NCI-H2029 (cell line): ENCODE measurements at regions not wholly inside any gene's neighbourhood (a gene's known extent, or its start where the extent isn't known, plus 50 kb on each side); places are given as distances from the start of the nearest gene placed in this dataset.
"Not testable (repeated sequence)": the region's sequence is repeated elsewhere in the genome, so short reads cannot be mapped to it uniquely, and the experiment has no call there.

Experiments used
- DNase-seq: peaks from one replicate; lab custom pipeline; 2025; lab: John Stamatoyannopoulos, UW

DNA sequence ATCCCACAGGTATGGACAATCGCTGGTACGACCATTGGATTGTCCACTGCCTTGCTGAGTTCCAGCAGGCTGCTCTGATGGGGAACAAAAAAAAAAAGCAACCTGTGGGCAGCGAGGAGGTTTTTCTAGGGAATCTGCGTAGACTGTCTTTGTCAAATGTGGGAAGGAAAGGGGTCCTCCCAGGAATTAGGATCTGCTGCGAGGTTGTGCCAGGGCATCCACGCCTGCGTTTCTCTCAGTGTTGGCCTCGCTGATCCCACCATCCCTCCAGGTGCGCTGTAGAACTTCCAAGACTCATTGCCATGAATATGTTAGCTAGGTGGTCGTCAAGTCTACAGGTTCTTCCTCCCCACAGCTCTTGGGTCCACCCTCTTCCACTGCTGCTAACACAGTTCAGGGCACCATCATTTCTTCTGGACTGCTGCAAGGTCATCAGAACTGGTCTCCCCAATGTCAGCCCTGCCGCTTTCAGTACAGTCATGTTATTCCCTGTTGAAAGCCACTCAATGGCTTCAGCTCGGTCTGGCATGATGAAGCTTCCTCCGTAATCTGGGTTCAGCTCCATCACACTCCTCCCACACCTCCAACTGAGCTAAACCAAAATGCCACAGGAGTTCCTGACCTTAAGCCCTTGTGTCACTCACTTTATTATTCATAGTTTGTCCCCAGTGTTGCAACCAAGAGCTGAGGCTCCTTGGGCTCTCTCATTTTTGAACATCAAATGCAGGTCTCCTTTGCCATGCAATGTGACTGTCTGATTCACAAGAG, 79.5 kb upstream of the DMRT1 start:
- no peak for DNase-seq

DNA sequence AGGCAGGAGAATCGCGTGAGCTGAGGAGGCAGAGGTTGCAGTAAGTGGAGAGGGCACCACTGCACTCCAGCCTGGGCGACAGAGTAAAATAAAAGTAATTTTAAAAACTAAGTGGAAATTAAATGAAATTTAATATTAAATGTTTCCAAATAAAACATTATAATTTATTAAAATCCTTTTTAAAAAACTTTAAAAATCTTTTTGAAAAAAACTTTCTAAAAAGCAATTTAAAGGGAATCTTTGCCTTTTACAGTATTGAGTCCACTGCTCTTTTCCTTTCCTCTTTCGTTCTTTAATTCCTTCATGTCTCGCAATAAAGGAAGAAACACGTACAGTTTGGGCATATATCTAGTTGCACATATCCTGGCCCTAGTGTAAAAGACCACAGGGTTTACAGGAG, 77.8 kb upstream of the DMRT1 start:
- DNase-seq, result no peak

DNA sequence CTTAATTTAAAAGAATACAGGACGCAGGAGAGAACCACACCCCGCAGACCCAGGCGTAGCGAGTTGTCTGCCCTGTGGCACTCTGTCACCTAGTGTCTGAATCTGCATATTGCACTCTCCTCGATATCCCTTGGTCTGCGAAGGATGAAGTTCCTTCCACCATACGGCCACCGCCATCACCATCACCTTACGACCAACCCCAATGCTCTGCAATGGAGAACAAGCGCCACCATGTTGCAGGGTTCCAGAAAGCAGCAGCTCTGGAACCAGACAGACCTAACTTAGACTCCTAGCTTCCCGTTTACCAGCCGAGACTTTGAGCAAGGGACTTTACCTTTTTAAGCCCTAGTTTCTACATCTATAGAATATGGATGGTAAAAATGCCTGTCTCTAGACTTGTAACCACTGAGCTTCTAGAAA, 77.4 kb upstream of the DMRT1 start:
- no peak for DNase-seq

DNA sequence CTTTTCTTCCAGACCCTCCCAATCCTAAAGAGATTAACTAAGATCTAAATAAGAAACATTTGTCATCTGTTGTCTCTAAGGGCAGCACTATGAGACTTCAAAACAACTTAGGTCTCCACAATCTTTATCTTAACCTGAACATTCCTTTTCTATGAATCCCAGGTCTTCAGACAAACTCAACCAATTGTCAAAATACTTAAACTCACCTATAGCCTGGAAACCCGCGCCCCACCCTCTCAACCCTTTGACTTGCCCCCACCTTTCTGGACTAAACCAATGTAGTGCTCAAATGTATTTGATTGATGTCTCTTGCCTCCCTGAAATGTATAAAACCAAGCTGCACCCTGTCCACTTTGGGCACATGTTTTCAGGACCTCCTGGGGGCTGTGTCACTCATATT, 76.5 kb upstream of the DMRT1 start:
- no peak for DNase-seq

DNA sequence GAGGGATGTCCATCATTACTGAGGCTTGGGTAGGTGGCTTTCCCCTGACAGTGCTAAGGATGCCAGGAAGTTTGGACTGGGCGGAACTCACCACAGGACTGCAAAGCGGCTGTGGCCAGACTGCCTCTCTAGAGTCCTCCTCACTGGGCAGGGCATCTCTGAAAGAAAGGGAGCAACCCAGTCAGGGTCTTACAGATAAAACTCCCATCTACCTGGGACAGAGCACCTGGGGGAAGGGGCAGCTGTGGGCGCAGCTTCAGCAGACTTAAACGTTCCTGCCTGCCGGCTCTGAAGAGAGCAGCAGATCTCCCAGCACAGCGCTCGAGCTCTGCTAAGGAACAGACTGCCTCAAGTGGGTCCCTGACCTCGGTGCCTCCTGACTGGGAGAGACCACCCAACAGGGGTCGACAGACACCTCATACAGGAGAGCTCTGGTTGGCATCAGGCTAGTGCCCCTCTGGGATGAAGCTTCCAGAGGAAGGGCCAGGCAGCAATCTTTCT, 74.4 kb upstream of the DMRT1 start:
- not testable (repeated sequence) for DNase-seq

GRCh38 chr9:776086-776485, 65.4 kb upstream of the DMRT1 start:
- DNase-seq, result no peak

- no peak for DNase-seq
Observed at GRCh38 chr9:777978-778377, 63.5 kb upstream of the DMRT1 start.

GRCh38 chr9:784202-784601, 57.3 kb upstream of the DMRT1 start:
- no peak for DNase-seq

- DNase-seq, result no peak
Observed at GRCh38 chr9:784916-785315, 56.6 kb upstream of the DMRT1 start.

GRCh38 chr9:785997-786396, 55.5 kb upstream of the DMRT1 start:
- no peak for DNase-seq

- DNase-seq, result no peak
Observed at GRCh38 chr9:786405-786804, 55.1 kb upstream of the DMRT1 start.

GRCh38 chr9:788777-789176, 52.7 kb upstream of the DMRT1 start:
- no peak for DNase-seq
